PC-3 (cell line): ENCODE measurements at regions not wholly inside any gene's neighbourhood (a gene's known extent, or its start where the extent isn't known, plus 50 kb on each side); places are given as distances from the start of the nearest gene placed in this dataset.

ENCODE experiments used
- EZH2 ChIP-seq: fragments of 300-600 bp; sonication (generic); IDR thresholded peaks from one replicate; pipeline ENCODE4 v1.6.1; 2017; ENCODE audit warnings: antibody characterized with exemption, mild to moderate bottlenecking, low read length; ENCODE audit not compliant: unreplicated experiment
- EZH2phosphoT487 ChIP-seq: fragments of 300-600 bp; sonication (generic); IDR thresholded peaks from 2 replicates; pipeline ENCODE4 v1.6.1; 2018; ENCODE audit warnings: mild to moderate bottlenecking, antibody characterized with exemption, low read length, borderline replicate concordance
- TF ChIP-seq, protein P1 (sequence below): fragments of 300-600 bp; sonication (generic); conservative IDR thresholded peaks from 2 replicates; pipeline ENCODE4 v1.5.1; 2017; ENCODE audit warnings: antibody characterized with exemption, low read depth, mild to moderate bottlenecking, low read length

DNA sequence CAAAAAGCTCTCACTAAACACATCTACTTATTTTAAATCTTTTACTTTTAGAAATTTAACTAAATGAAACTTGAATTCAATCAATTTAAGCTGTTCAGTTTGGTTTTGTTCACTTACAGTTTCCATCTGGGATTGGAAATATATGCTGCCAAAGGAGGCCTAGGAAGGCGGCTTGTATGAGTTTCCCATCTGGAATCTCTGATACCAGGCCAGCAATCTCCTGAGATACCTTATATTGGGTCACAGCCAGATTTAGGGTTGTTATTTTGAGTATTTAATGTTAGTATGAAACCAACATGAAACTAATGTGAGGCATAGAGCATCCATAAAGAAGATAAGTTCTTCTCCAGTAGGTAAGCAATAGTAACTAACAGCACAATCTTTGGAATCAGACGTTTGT, 94.6 kb downstream of the GMNC start:
- TF ChIP-seq, protein P1, sequence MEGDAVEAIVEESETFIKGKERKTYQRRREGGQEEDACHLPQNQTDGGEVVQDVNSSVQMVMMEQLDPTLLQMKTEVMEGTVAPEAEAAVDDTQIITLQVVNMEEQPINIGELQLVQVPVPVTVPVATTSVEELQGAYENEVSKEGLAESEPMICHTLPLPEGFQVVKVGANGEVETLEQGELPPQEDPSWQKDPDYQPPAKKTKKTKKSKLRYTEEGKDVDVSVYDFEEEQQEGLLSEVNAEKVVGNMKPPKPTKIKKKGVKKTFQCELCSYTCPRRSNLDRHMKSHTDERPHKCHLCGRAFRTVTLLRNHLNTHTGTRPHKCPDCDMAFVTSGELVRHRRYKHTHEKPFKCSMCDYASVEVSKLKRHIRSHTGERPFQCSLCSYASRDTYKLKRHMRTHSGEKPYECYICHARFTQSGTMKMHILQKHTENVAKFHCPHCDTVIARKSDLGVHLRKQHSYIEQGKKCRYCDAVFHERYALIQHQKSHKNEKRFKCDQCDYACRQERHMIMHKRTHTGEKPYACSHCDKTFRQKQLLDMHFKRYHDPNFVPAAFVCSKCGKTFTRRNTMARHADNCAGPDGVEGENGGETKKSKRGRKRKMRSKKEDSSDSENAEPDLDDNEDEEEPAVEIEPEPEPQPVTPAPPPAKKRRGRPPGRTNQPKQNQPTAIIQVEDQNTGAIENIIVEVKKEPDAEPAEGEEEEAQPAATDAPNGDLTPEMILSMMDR = no peak
- TF ChIP-seq EZH2 (no peak), EZH2phosphoT487 (no peak)
